ENCODE measurements at regions not wholly inside any gene's neighbourhood (a gene's known extent, or its start where the extent isn't known, plus 50 kb on each side); places are given as distances from the start of the nearest gene placed in this dataset.

DNA sequence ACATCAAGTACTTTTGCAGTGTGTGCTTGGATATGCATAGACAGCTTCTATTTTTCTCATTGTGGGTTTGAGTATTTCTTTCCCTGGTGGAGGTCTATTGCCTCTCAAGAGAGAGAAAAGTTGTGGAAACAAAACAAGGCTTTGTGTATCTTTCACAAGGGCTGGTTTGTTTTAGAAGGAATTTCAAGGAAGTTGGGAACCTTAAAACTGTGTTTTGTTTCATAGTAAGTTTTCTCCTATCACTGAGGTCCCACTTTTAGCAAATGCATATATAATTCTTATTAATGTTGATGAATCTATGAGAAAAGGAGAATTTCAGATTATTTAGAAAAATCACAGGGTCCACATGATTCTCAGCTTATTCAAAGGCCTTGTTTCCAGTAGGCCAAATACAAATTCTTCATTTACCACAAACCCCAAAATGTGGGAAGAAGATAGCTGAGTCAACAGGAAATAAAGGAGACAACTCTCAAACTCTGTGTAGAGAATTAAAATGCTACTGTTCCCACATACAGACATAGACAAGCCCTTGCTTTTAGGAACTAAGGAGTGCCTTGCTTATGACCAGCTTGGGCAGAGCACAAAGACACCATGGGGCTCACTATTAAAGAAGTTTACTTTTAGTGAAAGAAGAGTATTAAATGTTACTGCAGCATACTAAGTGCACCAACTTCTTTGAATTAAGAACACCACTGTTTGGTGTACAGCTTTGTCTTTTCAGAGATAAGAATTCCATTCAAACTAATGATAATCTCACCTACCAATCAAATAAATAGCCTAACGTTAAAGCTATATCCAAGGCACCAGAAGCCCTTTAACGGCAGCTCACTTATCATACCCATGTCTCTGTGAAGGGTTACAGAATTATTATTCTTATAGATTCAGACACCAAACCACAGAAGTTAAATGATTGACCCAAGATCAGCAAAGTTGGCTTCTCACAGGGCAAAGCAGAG lies 177.4 kb upstream of the LEF1 start:
- TF ChIP-seq, protein P1, sequence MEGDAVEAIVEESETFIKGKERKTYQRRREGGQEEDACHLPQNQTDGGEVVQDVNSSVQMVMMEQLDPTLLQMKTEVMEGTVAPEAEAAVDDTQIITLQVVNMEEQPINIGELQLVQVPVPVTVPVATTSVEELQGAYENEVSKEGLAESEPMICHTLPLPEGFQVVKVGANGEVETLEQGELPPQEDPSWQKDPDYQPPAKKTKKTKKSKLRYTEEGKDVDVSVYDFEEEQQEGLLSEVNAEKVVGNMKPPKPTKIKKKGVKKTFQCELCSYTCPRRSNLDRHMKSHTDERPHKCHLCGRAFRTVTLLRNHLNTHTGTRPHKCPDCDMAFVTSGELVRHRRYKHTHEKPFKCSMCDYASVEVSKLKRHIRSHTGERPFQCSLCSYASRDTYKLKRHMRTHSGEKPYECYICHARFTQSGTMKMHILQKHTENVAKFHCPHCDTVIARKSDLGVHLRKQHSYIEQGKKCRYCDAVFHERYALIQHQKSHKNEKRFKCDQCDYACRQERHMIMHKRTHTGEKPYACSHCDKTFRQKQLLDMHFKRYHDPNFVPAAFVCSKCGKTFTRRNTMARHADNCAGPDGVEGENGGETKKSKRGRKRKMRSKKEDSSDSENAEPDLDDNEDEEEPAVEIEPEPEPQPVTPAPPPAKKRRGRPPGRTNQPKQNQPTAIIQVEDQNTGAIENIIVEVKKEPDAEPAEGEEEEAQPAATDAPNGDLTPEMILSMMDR (conservative IDR thresholded peaks at IDR 0.05; ENCODE audit: low read length) = no peak
- no peak for TF ChIP-seq EZH2phosphoT487 (IDR thresholded peaks at IDR 0.05; ENCODE audit: borderline replicate concordance, low read depth, low read length)

All from OCI-LY7 (cell line).